GM12878 (cell line): ENCODE measurements at regions not wholly inside any gene's neighbourhood (a gene's known extent, or its start where the extent isn't known, plus 50 kb on each side); places are given as distances from the start of the nearest gene placed in this dataset.

Experiments used
- ATAC-seq: fragments of 200-7000 bp; cut with Tn5 transposase; 3 replicates; pipeline ENCODE4 v1.9.1; 2020; ENCODE audit warnings: mild to moderate bottlenecking, moderate library complexity
- BruUV-seq: library from RNA; stranded (reverse); fragments of 400-500 nt; replicated peaks from 2 replicates; lab custom pipeline; 2021; lab: Mats Ljungman, UMichigan
- CTCF ChIA-PET: fragments of 300-600 bp; sonication (Branson Sonifier 250); formaldehyde crosslinking; extraction: SDS; loops from one replicate; lab custom pipeline; 2021; ENCODE audit warnings: inconsistent platforms; lab: Yijun Ruan, JAX
- POLR2A ChIA-PET: fragments of 350-600 bp; formaldehyde crosslinking; extraction: SDS; loops from one replicate; lab custom pipeline; 2021; ENCODE audit warnings: inconsistent platforms; lab: Charles Lee
- RAD21 ChIA-PET: fragments of 300-600 bp; sonication (Branson Sonifier 250); formaldehyde crosslinking; loops from one replicate; lab custom pipeline; 2023; ENCODE audit warnings: antibody characterized with exemption; ENCODE audit not compliant: unreplicated experiment; lab: Charles Lee
- SMC1A ChIA-PET: fragments of 300-600 bp; sonication (Branson Sonifier 250); formaldehyde crosslinking; loops from one replicate; lab custom pipeline; 2023; ENCODE audit not compliant: unreplicated experiment, uncharacterized antibody; lab: Charles Lee
- DNase-seq: peaks from one replicate; pipeline ENCODE4 v3.0.0-alpha.2; 2011; ENCODE audit warnings: low read depth, low spot score
- FAIRE-seq: peaks from 3 replicates; lab custom pipeline; 2011; peaks lifted over from hg19 to GRCh38; lab: Jason Lieb, UNC
- H2AFZ ChIP-seq: 2 replicates; pipeline ENCODE4 v1.6.0; 2011; ENCODE audit warnings: low read depth, low read length, control low read depth; ENCODE audit not compliant: control insufficient read depth
- H3K27ac ChIP-seq: 2 replicates; pipeline ENCODE4 v1.5.1; 2011; ENCODE audit warnings: control low read depth; ENCODE audit not compliant: control insufficient read depth, insufficient read depth
- H3K27me3 ChIP-seq, 2 experiments: replicated peaks in 1 of 2; 2 replicates each; pipeline versions ENCODE4 v1.6.0 to v1.6.1; 2011; ENCODE audit warnings: low read length in 1 of 2; ENCODE audit not compliant: control insufficient read depth in 2 of 2, insufficient read depth in 2 of 2
- H3K36me3 ChIP-seq, 2 experiments: 2 replicates each; pipeline ENCODE4 v1.5.1; 2011; ENCODE audit warnings: low read length in 1 of 2; ENCODE audit not compliant: control insufficient read depth in 2 of 2, insufficient read depth in 2 of 2
- H3K4me1 ChIP-seq: 2 replicates; pipeline ENCODE4 v1.6.1; 2011; ENCODE audit warnings: mild to moderate bottlenecking, low read length, moderate library complexity, mixed read lengths; ENCODE audit not compliant: control insufficient read depth, insufficient read depth
- H3K4me2 ChIP-seq: 2 replicates; pipeline ENCODE4 v1.6.0; 2011; ENCODE audit warnings: control low read depth; ENCODE audit not compliant: control insufficient read depth, insufficient read depth
- H3K4me3 ChIP-seq: fragments of 200-600 bp; sonication (generic); 2 replicates; pipeline ENCODE4 v1.5.1; 2016
- H3K79me2 ChIP-seq: 2 replicates; pipeline ENCODE4 v1.6.0; 2011; ENCODE audit warnings: low read length; ENCODE audit not compliant: control insufficient read depth, insufficient read depth
- H3K9ac ChIP-seq: 2 replicates; pipeline ENCODE4 v1.8.0; 2011; ENCODE audit warnings: low read length, control low read depth, mixed read lengths; ENCODE audit not compliant: control insufficient read depth, insufficient read depth
- H3K9me3 ChIP-seq: replicated peaks from 3 replicates; pipeline ENCODE4 v1.5.1; 2011; ENCODE audit warnings: mild to moderate bottlenecking, low read length; ENCODE audit not compliant: control insufficient read depth, insufficient read depth
- H4K20me1 ChIP-seq: 2 replicates; pipeline ENCODE4 v1.6.0; 2011; ENCODE audit not compliant: control insufficient read depth, insufficient read depth
- ATF2 ChIP-seq: IDR thresholded peaks from 2 replicates; pipeline ENCODE4 v1.6.1; 2012; ENCODE audit warnings: low read length, inconsistent platforms
- E2F8 ChIP-seq: fragments of 450-650 bp; IDR thresholded peaks from 2 replicates; pipeline ENCODE4 v1.6.1; 2018; ENCODE audit warnings: mild to moderate bottlenecking, low read depth, moderate library complexity; ENCODE audit not compliant: partially characterized antibody
- HDAC6 ChIP-seq: fragments of 200-600 bp; sonication (generic); IDR thresholded peaks from one replicate; pipeline ENCODE4 v1.8.0; 2017; ENCODE audit warnings: antibody characterized with exemption; ENCODE audit not compliant: unreplicated experiment
- NR2C2 ChIP-seq: IDR thresholded peaks from 2 replicates; pipeline ENCODE4 v1.6.1; 2011; ENCODE audit warnings: borderline replicate concordance, low read depth; ENCODE audit not compliant: control insufficient read depth, insufficient read length
- POLR2AphosphoS5 ChIP-seq: IDR thresholded peaks from 2 replicates; pipeline ENCODE4 v1.6.1; 2011; ENCODE audit warnings: mild to moderate bottlenecking, low read length, inconsistent platforms
- SMARCA5 ChIP-seq: fragments of 450-650 bp; IDR thresholded peaks from 2 replicates; pipeline ENCODE4 v1.6.1; 2017; ENCODE audit warnings: mild to moderate bottlenecking
- TCF12 ChIP-seq: IDR thresholded peaks from 2 replicates; pipeline ENCODE4 v1.6.1; 2011; ENCODE audit warnings: low read depth, mild to moderate bottlenecking, low read length
- ZBTB40 ChIP-seq: fragments of 450-650 bp; IDR thresholded peaks from 2 replicates; pipeline ENCODE4 v1.6.1; 2016; ENCODE audit warnings: mild to moderate bottlenecking, moderate library complexity, borderline replicate concordance
- ZNF207 ChIP-seq: fragments of 450-650 bp; IDR thresholded peaks from 2 replicates; pipeline ENCODE4 v1.6.1; 2014; ENCODE audit warnings: antibody characterized with exemption, mild to moderate bottlenecking, borderline replicate concordance
- WGBS: methylation state at CpG from one replicate; pipeline ENCODE4 v1.1.6; 2016; ENCODE audit warnings: low lambda C conversion rate; ENCODE audit not compliant: insufficient replicate concordance, insufficient coverage; ENCODE audit errors: missing lambda C conversion rate; 5-methylcytosine and 5-hydroxymethylcytosine counted together
- in situ Hi-C: fragments of 300-500 bp; cut with MboI; formaldehyde crosslinking; loops from 9 replicates; pipeline ENCODE4 v1.14.3; 2018; ENCODE audit warnings: mixed read lengths
- intact Hi-C: fragments of 100-400 bp; cut with micrococcal nuclease; formaldehyde crosslinking; loops from one replicate; pipeline ENCODE4 v1.14.2; 2022; ENCODE audit not compliant: unreplicated experiment

- RAD21 ChIA-PET, result no interaction called here
- intact Hi-C loops (no loop called here), in situ Hi-C loops (no loop called here)
- Histone ChIP-seq H3K79me2 (no peaks in the 10 kb centered on the region), H3K4me1 (no peaks in the 10 kb centered on the region), H3K36me3 (no peaks in the 10 kb centered on the region), H3K4me2 (no peak overlapping the region), H3K9me3 (no peaks in the 10 kb centered on the region), H3K27ac (no peak overlapping the region), H3K27me3 (no peaks in the 10 kb centered on the region; a peak in 1 of 4 replicates), H3K9ac (no peak overlapping the region), H4K20me1 (no peaks in the 10 kb centered on the region), H2AFZ (no peak overlapping the region), H3K4me3 (no peak overlapping the region)
- TF ChIP-seq ZBTB40 (no peak), HDAC6 (no peak), E2F8 (no peak), POLR2AphosphoS5 (no peak), NR2C2 (no peak), SMARCA5 (no peak), ZNF207 (no peak), ATF2 (no peak), TCF12 (no peak)
- WGBS, result 65% methylated on average over 1 of the region's 1 CpG
- BruUV-seq, result no TSS peak
- SMC1A ChIA-PET, result interaction anchor here (1.0 kb wide), 1 partner anchor 9 kb away, joined by 3 read pairs; no protein-coding TSS in a partner anchor
- no peak for ATAC-seq
- CTCF ChIA-PET, result no interaction called here
- no peak for FAIRE-seq
- POLR2A ChIA-PET, result no interaction called here
- no peak for DNase-seq
Observed at GRCh38 chr6:47129129-47129528, 87.0 kb upstream of the ADGRF1 start.
